ENCODE measurements at regions not wholly inside any gene's neighbourhood (a gene's known extent, or its start where the extent isn't known, plus 50 kb on each side); places are given as distances from the start of the nearest gene placed in this dataset.

DNA sequence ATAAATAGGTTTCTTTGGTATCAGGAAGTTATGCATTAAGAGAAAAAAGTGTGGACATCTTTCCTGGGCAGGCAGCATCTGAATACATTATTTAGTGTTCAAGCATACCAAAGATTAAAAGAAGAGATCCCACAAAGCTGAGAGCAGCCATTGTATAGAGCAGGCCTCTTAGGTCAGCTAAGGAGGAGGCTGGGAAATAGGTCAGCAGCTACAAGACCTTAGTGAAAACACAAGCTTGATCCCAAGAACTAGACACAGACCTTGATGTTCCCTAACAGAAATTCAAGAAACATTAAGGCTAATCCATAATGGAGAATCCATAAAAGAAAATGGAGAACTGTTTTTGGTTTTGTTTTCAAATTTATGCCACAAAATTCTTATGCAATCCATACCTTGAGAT is 135.3 kb upstream of the DPT start:
- Mint-ChIP-seq H3K4me3 (ENCODE audit: unreplicated experiment) (no peak overlapping the region), H3K36me3 (ENCODE audit: low read depth) (peaks cover 3% of the 10 kb centered on the region), H3K9me3 (ENCODE audit: low read depth) (peaks cover 17% of the 10 kb centered on the region), H3K27me3 (ENCODE audit: low read depth) (no peaks in the 10 kb centered on the region), H3K27ac (ENCODE audit: unreplicated experiment) (no peak overlapping the region), H3K4me1 (ENCODE audit: low read depth) (no peaks in the 10 kb centered on the region)
- DNase-seq (ENCODE audit: low spot score): no peak
- no peak for TF ChIP-seq CTCF (IDR thresholded peaks at IDR 0.05)

DNA sequence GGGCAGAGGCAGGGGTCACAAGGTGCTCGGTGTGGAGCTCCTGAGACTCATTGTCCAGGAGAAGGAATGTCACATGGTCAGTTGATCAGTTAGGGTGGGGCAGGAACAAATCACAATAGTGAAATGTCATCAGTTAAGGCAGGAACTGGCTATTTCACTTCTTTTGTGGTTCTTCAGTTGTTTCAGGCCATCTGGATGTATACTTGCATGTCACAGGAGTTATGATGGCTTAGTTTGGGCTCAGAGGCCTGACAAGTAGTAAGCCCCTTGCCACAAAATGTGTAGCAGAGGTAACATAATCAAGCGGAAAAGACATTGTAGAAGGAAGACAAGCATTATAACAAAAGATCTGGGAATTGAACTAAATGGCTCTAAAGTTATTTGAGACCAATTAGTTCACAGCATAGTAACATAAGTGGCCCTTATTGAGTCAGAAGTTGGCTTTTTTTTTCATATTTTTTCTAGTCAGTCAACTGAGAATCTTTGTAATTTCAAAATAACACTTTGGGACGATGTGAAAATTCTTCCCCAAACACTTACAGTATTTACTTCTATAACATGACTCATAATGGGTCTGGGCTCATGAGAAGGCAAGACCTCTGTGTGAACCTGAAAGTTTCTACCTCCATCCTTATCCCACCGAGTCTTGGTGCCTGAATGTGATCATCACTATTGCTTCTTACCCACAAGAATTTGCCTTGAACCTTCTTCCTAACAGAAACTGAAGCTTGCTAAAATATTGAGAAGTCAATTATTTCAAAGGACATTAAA is 137.0 kb upstream of the DPT start:
- H3K9me3 Mint-ChIP-seq (ENCODE audit: low read depth): peaks cover 20% of the 10 kb centered on the region
- no peak overlapping the region for H3K4me3 Mint-ChIP-seq (ENCODE audit: unreplicated experiment)
- H3K4me1 Mint-ChIP-seq (ENCODE audit: low read depth): no peaks in the 10 kb centered on the region
- TF ChIP-seq CTCF (IDR thresholded peaks at IDR 0.05): no peak
- H3K27me3 Mint-ChIP-seq (ENCODE audit: low read depth): no peaks in the 10 kb centered on the region
- H3K36me3 Mint-ChIP-seq (ENCODE audit: low read depth): peaks cover 3% of the 10 kb centered on the region
- DNase-seq (ENCODE audit: low spot score): no peak
- no peak overlapping the region for H3K27ac Mint-ChIP-seq (ENCODE audit: unreplicated experiment)

GRCh38 chr1:168867941-168868634 is 139.1 kb upstream of the DPT start:
- no peaks in the 10 kb centered on the region for H3K27me3 Mint-ChIP-seq (ENCODE audit: low read depth)
- H3K27ac Mint-ChIP-seq (ENCODE audit: unreplicated experiment): no peak overlapping the region
- no peak for TF ChIP-seq CTCF (IDR thresholded peaks at IDR 0.05)
- no peak overlapping the region for H3K4me3 Mint-ChIP-seq (ENCODE audit: unreplicated experiment)
- peaks cover 3% of the 10 kb centered on the region for H3K36me3 Mint-ChIP-seq (ENCODE audit: low read depth)
- no peaks in the 10 kb centered on the region for H3K4me1 Mint-ChIP-seq (ENCODE audit: low read depth)
- no peak for DNase-seq (ENCODE audit: low spot score)
- H3K9me3 Mint-ChIP-seq (ENCODE audit: low read depth): peaks cover 20% of the 10 kb centered on the region

- DNase-seq (ENCODE audit: low spot score): no peak
- TF ChIP-seq CTCF (IDR thresholded peaks at IDR 0.05): no peak
- no peak overlapping the region for H3K4me3 Mint-ChIP-seq (ENCODE audit: unreplicated experiment)
- H3K36me3 Mint-ChIP-seq (ENCODE audit: low read depth): no peaks in the 10 kb centered on the region
- H3K27ac Mint-ChIP-seq (ENCODE audit: unreplicated experiment): no peak overlapping the region
- peaks cover 9% of the 10 kb centered on the region for H3K9me3 Mint-ChIP-seq (ENCODE audit: low read depth)
- H3K27me3 Mint-ChIP-seq (ENCODE audit: low read depth): no peaks in the 10 kb centered on the region
- peaks cover 2% of the 10 kb centered on the region for H3K4me1 Mint-ChIP-seq (ENCODE audit: low read depth)
These were observed 142.5 kb upstream of the DPT start for GRCh38 chr1:168871531-168871930.

- Mint-ChIP-seq H3K27me3 (ENCODE audit: low read depth) (no peaks in the 10 kb centered on the region), H3K36me3 (ENCODE audit: low read depth) (no peaks in the 10 kb centered on the region), H3K4me1 (ENCODE audit: low read depth) (peaks cover 9% of the 10 kb centered on the region), H3K27ac (ENCODE audit: unreplicated experiment) (no peak overlapping the region), H3K4me3 (ENCODE audit: unreplicated experiment) (no peak overlapping the region), H3K9me3 (ENCODE audit: low read depth) (no peaks in the 10 kb centered on the region)
- TF ChIP-seq CTCF (IDR thresholded peaks at IDR 0.05): no peak
- no peak for DNase-seq (ENCODE audit: low spot score)
These were observed 146.8 kb upstream of the DPT start for GRCh38 chr1:168875831-168876230.
